HG03378 (cell line): ENCODE measurements at regions not wholly inside any gene's neighbourhood (a gene's known extent, or its start where the extent isn't known, plus 50 kb on each side); places are given as distances from the start of the nearest gene placed in this dataset.
"Not testable (repeated sequence)": the region's sequence is repeated elsewhere in the genome, so short reads cannot be mapped to it uniquely, and the experiment has no call there.

Experiments used
- ATAC-seq: cut with Tn5 transposase; IDR thresholded peaks from one replicate; pipeline ENCODE4 v1.9.1; 2021; ENCODE audit warnings: mild to moderate bottlenecking, moderate library complexity; ENCODE audit not compliant: unreplicated experiment

GRCh38 chr4:66223068-66223703 is 552.9 kb upstream of the EPHA5 start:
- no peak for ATAC-seq

GRCh38 chr4:66219401-66219800 is 549.1 kb upstream of the EPHA5 start:
- ATAC-seq, result no peak

GRCh38 chr4:66216252-66216651 is 546.0 kb upstream of the EPHA5 start:
- no peak for ATAC-seq

- no peak for ATAC-seq
Measured at GRCh38 chr4:66212489-66212888, 542.2 kb upstream of the EPHA5 start.

GRCh38 chr4:66204534-66205247 is 534.4 kb upstream of the EPHA5 start:
- no peak for ATAC-seq

- no peak for ATAC-seq
Measured at GRCh38 chr4:66202870-66203269, 532.6 kb upstream of the EPHA5 start.

GRCh38 chr4:66197451-66197850 is 527.2 kb upstream of the EPHA5 start:
- ATAC-seq, result no peak

- no peak for ATAC-seq
Measured at GRCh38 chr4:66193487-66193886, 523.2 kb upstream of the EPHA5 start.

- ATAC-seq, result no peak
Measured at GRCh38 chr4:66187175-66187720, 517.0 kb upstream of the EPHA5 start.

- ATAC-seq, result no peak
Measured at GRCh38 chr4:66186095-66186494, 515.8 kb upstream of the EPHA5 start.

GRCh38 chr4:66182636-66183035 is 512.3 kb upstream of the EPHA5 start:
- ATAC-seq, result no peak

- ATAC-seq, result no peak
Measured at GRCh38 chr4:66178906-66179305, 508.6 kb upstream of the EPHA5 start.

- ATAC-seq, result no peak
Measured at GRCh38 chr4:66169341-66169740, 499.1 kb upstream of the EPHA5 start.

- ATAC-seq, result no peak
Measured at GRCh38 chr4:66164869-66165268, 494.6 kb upstream of the EPHA5 start.

GRCh38 chr4:66160606-66161005 is 490.3 kb upstream of the EPHA5 start:
- ATAC-seq, result no peak

GRCh38 chr4:66157594-66157993 is 487.3 kb upstream of the EPHA5 start:
- no peak for ATAC-seq

- ATAC-seq, result no peak
Measured at GRCh38 chr4:66130042-66130441, 459.8 kb upstream of the EPHA5 start.

- no peak for ATAC-seq
Measured at GRCh38 chr4:66123831-66124413, 453.6 kb upstream of the EPHA5 start.

GRCh38 chr4:66123190-66123589 is 452.9 kb upstream of the EPHA5 start:
- ATAC-seq, result no peak

- ATAC-seq, result not testable (repeated sequence)
Measured at GRCh38 chr4:66115231-66115630, 444.9 kb upstream of the EPHA5 start.

- no peak for ATAC-seq
Measured at GRCh38 chr4:66108898-66109297, 438.6 kb upstream of the EPHA5 start.

- no peak for ATAC-seq
Measured at GRCh38 chr4:66097218-66097617, 426.9 kb upstream of the EPHA5 start.
